WTC11 (cell line): ENCODE measurements at regions not wholly inside any gene's neighbourhood (a gene's known extent, or its start where the extent isn't known, plus 50 kb on each side); places are given as distances from the start of the nearest gene placed in this dataset.

Experiments
- CBFB ChIP-seq: sonication (generic); formaldehyde crosslinking; IDR thresholded peaks from 2 replicates; pipeline ENCODE4 v1.8.1; 2022; ENCODE audit warnings: mild to moderate bottlenecking, low read depth, missing genetic modification reagents
- E2F1 ChIP-seq: sonication (generic); formaldehyde crosslinking; IDR thresholded peaks from 2 replicates; pipeline ENCODE4 v1.8.0; 2022; ENCODE audit warnings: mild to moderate bottlenecking, missing genetic modification reagents
- ELF4 ChIP-seq: sonication (generic); formaldehyde crosslinking; IDR thresholded peaks from 2 replicates; pipeline ENCODE4 v1.8.1; 2022; ENCODE audit warnings: low read depth, mild to moderate bottlenecking, moderate library complexity, missing genetic modification reagents
- MLX ChIP-seq: sonication (generic); formaldehyde crosslinking; IDR thresholded peaks from 2 replicates; pipeline ENCODE4 v1.8.1; 2023; ENCODE audit warnings: mild to moderate bottlenecking, missing genetic modification reagents, moderate library complexity
- NFYB ChIP-seq: sonication (generic); formaldehyde crosslinking; conservative IDR thresholded peaks from 2 replicates; pipeline ENCODE4 v1.8.0; 2022; ENCODE audit warnings: low read depth, missing genetic modification reagents
- NR2C2 ChIP-seq: sonication (generic); formaldehyde crosslinking; IDR thresholded peaks from 2 replicates; pipeline ENCODE4 v1.8.0; 2022; ENCODE audit warnings: mild to moderate bottlenecking, missing genetic modification reagents
- RELA ChIP-seq: sonication (generic); formaldehyde crosslinking; IDR thresholded peaks from 2 replicates; pipeline ENCODE4 v1.8.1; 2022; ENCODE audit warnings: missing genetic modification reagents, mild to moderate bottlenecking, borderline replicate concordance
- TEAD4 ChIP-seq: sonication (generic); formaldehyde crosslinking; IDR thresholded peaks from 2 replicates; pipeline ENCODE4 v1.8.0; 2022; ENCODE audit warnings: mild to moderate bottlenecking, missing genetic modification reagents
- TP53 ChIP-seq: sonication (generic); formaldehyde crosslinking; IDR thresholded peaks from 2 replicates; pipeline ENCODE4 v1.8.1; 2023; ENCODE audit warnings: mild to moderate bottlenecking, missing genetic modification reagents
- TF ChIP-seq, protein P1 (sequence below): fragments of 200-600 bp; IDR thresholded peaks from 2 replicates; pipeline ENCODE4 v1.8.0; 2022; ENCODE audit warnings: antibody characterized with exemption
- TF ChIP-seq, protein P2 (sequence below): sonication (generic); formaldehyde crosslinking; IDR thresholded peaks from 2 replicates; pipeline ENCODE4 v1.8.1; 2022; ENCODE audit warnings: mild to moderate bottlenecking, missing genetic modification reagents, moderate library complexity, borderline replicate concordance
- TF ChIP-seq, protein P3 (sequence below): sonication (generic); formaldehyde crosslinking; IDR thresholded peaks from 2 replicates; pipeline ENCODE4 v1.8.0; 2023; ENCODE audit warnings: missing genetic modification reagents, mild to moderate bottlenecking, borderline replicate concordance
- TF ChIP-seq, protein P4 (sequence below): sonication (generic); formaldehyde crosslinking; IDR thresholded peaks from 2 replicates; pipeline ENCODE4 v1.8.1; 2022; ENCODE audit warnings: low read depth, mild to moderate bottlenecking, moderate library complexity, missing genetic modification reagents, borderline replicate concordance
- TF ChIP-seq, protein P5 (sequence below): sonication (generic); formaldehyde crosslinking; IDR thresholded peaks from 2 replicates; pipeline ENCODE4 v1.8.1; 2022; ENCODE audit warnings: missing genetic modification reagents, borderline replicate concordance

DNA sequence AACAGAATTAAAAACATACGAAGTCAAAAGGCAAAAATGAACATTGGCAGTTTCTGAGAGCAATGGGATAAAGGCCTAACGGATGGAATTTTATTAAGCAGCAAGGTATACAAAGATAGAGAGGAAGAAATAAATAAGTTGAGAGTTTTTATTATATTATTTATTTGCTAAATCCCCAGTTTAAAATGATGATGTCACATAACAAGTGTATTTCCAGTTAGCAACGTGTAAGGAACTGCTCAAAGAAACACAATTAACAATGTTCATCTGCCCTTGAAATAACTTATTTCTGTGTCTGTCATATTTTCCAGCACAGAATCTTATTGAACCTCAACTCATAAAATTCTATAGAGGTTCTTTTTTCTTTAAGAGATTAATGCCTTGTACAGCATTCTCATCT is 108.6 kb upstream of the TMEM106B start:
- TF ChIP-seq, protein P1, sequence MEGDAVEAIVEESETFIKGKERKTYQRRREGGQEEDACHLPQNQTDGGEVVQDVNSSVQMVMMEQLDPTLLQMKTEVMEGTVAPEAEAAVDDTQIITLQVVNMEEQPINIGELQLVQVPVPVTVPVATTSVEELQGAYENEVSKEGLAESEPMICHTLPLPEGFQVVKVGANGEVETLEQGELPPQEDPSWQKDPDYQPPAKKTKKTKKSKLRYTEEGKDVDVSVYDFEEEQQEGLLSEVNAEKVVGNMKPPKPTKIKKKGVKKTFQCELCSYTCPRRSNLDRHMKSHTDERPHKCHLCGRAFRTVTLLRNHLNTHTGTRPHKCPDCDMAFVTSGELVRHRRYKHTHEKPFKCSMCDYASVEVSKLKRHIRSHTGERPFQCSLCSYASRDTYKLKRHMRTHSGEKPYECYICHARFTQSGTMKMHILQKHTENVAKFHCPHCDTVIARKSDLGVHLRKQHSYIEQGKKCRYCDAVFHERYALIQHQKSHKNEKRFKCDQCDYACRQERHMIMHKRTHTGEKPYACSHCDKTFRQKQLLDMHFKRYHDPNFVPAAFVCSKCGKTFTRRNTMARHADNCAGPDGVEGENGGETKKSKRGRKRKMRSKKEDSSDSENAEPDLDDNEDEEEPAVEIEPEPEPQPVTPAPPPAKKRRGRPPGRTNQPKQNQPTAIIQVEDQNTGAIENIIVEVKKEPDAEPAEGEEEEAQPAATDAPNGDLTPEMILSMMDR: no peak
- TF ChIP-seq CBFB (no peak), NR2C2 (CRISPR knock-in tag) (no peak), TP53 (no peak), NFYB (no peak), E2F1 (CRISPR knock-in tag) (no peak), MLX (CRISPR knock-in tag) (no peak), TEAD4 (no peak), RELA (CRISPR knock-in tag) (no peak), ELF4 (no peak)
- TF ChIP-seq, protein P2, sequence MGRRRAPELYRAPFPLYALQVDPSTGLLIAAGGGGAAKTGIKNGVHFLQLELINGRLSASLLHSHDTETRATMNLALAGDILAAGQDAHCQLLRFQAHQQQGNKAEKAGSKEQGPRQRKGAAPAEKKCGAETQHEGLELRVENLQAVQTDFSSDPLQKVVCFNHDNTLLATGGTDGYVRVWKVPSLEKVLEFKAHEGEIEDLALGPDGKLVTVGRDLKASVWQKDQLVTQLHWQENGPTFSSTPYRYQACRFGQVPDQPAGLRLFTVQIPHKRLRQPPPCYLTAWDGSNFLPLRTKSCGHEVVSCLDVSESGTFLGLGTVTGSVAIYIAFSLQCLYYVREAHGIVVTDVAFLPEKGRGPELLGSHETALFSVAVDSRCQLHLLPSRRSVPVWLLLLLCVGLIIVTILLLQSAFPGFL (CRISPR knock-in tag): no peak
- TF ChIP-seq, protein P3, sequence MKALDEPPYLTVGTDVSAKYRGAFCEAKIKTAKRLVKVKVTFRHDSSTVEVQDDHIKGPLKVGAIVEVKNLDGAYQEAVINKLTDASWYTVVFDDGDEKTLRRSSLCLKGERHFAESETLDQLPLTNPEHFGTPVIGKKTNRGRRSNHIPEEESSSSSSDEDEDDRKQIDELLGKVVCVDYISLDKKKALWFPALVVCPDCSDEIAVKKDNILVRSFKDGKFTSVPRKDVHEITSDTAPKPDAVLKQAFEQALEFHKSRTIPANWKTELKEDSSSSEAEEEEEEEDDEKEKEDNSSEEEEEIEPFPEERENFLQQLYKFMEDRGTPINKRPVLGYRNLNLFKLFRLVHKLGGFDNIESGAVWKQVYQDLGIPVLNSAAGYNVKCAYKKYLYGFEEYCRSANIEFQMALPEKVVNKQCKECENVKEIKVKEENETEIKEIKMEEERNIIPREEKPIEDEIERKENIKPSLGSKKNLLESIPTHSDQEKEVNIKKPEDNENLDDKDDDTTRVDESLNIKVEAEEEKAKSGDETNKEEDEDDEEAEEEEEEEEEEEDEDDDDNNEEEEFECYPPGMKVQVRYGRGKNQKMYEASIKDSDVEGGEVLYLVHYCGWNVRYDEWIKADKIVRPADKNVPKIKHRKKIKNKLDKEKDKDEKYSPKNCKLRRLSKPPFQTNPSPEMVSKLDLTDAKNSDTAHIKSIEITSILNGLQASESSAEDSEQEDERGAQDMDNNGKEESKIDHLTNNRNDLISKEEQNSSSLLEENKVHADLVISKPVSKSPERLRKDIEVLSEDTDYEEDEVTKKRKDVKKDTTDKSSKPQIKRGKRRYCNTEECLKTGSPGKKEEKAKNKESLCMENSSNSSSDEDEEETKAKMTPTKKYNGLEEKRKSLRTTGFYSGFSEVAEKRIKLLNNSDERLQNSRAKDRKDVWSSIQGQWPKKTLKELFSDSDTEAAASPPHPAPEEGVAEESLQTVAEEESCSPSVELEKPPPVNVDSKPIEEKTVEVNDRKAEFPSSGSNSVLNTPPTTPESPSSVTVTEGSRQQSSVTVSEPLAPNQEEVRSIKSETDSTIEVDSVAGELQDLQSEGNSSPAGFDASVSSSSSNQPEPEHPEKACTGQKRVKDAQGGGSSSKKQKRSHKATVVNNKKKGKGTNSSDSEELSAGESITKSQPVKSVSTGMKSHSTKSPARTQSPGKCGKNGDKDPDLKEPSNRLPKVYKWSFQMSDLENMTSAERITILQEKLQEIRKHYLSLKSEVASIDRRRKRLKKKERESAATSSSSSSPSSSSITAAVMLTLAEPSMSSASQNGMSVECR (CRISPR knock-in tag): no peak
- TF ChIP-seq, protein P4, sequence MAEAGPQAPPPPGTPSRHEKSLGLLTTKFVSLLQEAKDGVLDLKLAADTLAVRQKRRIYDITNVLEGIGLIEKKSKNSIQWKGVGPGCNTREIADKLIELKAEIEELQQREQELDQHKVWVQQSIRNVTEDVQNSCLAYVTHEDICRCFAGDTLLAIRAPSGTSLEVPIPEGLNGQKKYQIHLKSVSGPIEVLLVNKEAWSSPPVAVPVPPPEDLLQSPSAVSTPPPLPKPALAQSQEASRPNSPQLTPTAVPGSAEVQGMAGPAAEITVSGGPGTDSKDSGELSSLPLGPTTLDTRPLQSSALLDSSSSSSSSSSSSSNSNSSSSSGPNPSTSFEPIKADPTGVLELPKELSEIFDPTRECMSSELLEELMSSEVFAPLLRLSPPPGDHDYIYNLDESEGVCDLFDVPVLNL: no peak
- TF ChIP-seq, protein P5, sequence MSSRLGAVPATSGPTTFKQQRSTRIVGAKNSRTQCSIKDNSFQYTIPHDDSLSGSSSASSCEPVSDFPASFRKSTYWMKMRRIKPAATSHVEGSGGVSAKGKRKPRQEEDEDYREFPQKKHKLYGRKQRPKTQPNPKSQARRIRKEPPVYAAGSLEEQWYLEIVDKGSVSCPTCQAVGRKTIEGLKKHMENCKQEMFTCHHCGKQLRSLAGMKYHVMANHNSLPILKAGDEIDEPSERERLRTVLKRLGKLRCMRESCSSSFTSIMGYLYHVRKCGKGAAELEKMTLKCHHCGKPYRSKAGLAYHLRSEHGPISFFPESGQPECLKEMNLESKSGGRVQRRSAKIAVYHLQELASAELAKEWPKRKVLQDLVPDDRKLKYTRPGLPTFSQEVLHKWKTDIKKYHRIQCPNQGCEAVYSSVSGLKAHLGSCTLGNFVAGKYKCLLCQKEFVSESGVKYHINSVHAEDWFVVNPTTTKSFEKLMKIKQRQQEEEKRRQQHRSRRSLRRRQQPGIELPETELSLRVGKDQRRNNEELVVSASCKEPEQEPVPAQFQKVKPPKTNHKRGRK: no peak
